LNCAP (cell line): ENCODE measurements at regions not wholly inside any gene's neighbourhood (a gene's known extent, or its start where the extent isn't known, plus 50 kb on each side); places are given as distances from the start of the nearest gene placed in this dataset.

Experiments
- TF ChIP-seq, protein P1 (sequence below): fragments of 450-650 bp; IDR thresholded peaks from 2 replicates; pipeline ENCODE4 v1.5.1; 2017; ENCODE audit warnings: mild to moderate bottlenecking

DNA sequence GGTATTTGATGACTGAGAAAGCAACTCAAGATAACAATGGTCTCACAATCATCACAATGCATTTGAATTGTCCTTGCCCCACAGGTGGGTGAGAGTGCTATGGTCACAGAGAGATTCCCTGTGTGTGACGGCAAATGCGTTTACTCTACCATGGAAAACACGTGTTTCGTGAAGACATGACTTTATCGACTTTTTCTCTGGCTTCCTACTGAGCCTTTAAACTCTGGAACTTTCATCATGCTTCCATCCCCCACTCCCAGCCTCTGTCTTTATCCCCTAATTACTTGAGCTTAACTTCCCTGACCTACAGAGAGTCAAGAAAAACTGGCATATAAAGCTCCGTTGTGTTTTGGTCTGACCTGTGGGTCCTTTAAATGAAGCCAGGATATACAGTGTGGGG, 414.1 kb upstream of the CLINT1 start:
- TF ChIP-seq, protein P1, sequence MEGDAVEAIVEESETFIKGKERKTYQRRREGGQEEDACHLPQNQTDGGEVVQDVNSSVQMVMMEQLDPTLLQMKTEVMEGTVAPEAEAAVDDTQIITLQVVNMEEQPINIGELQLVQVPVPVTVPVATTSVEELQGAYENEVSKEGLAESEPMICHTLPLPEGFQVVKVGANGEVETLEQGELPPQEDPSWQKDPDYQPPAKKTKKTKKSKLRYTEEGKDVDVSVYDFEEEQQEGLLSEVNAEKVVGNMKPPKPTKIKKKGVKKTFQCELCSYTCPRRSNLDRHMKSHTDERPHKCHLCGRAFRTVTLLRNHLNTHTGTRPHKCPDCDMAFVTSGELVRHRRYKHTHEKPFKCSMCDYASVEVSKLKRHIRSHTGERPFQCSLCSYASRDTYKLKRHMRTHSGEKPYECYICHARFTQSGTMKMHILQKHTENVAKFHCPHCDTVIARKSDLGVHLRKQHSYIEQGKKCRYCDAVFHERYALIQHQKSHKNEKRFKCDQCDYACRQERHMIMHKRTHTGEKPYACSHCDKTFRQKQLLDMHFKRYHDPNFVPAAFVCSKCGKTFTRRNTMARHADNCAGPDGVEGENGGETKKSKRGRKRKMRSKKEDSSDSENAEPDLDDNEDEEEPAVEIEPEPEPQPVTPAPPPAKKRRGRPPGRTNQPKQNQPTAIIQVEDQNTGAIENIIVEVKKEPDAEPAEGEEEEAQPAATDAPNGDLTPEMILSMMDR: no peak

DNA sequence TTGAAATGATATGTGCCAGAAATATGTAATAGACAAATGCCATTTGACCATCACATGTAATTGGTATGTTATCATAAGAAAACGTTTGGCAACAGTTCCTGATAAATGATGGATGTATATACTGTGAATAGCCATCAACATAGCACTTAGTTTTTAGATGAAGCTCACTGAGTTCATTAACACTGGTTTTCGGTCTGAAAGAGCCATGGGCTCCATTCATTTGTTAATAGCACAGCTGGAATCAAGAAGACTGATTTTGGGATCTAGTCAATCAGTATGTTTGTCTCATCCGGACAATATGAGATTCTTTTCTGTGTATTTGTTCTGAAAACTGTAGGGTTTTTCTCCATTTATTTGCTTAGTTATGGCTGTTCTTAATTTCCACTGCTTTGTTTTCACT, 413.5 kb upstream of the CLINT1 start:
- TF ChIP-seq, protein P1: no peak

DNA sequence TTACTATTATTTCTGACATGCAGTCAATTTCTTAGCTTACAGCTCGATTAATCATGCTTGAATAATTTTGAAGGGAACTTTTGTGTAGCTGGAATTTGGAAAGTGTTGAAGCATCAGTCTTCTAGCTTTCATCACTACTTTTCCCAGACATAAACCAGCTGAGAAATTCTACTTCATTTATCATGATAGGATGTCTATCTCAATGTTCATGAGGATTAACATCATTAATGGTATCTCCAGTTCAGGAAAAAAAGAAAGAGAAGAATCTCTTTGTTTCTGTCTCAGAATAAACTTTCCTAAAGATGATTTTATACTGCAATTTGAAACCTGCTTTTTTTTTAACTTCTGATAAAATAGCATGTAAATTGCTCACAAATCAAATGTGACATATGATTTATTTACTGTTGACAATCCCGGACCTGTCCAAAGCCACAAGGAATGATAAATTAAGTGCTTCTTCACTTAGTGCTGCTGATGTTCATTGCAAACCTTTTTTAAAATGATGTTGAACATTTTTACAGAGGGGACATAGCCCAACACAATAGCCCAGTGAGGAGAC, 412.1 kb upstream of the CLINT1 start:
- TF ChIP-seq, protein P1: no peak

DNA sequence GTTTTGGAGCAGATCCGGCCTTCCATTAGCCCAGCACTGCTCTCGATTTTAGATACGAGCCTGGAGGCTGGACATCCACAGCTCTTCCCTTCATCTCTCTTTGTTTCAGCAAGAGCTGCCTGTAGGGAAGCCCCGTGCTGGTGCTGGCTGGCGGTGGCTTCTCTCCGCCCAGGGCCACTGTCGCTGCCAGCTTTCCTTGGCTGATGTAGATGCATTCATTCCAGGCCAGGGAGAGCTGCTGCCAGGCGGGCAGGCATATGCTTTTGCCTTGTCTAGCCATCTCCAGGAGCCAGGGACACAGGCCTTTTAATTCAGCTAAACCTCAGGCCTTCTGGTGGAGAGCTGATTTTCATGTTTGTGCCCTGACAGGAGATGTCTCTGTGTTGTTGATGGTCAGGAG, 409.3 kb upstream of the CLINT1 start:
- TF ChIP-seq, protein P1: no peak

DNA sequence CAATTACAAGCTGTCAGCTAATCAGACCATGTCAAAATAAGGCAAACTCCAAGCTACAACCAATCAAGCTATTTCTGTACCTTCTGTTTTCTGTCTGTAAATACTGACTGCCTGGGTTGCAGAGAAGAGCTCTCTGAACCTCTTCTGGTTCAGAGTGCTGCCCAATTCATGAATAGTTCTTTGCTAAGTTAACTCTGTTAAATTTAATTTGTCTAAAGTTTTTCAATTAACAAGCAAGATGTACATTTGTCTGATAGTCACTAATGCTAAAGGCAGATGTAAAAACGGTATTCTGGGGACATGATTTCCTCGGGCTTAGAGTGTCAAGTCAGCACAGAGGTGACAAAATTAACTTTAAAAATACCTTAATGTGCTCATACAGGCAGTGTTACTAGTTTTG, 408.3 kb upstream of the CLINT1 start:
- TF ChIP-seq, protein P1: no peak

DNA sequence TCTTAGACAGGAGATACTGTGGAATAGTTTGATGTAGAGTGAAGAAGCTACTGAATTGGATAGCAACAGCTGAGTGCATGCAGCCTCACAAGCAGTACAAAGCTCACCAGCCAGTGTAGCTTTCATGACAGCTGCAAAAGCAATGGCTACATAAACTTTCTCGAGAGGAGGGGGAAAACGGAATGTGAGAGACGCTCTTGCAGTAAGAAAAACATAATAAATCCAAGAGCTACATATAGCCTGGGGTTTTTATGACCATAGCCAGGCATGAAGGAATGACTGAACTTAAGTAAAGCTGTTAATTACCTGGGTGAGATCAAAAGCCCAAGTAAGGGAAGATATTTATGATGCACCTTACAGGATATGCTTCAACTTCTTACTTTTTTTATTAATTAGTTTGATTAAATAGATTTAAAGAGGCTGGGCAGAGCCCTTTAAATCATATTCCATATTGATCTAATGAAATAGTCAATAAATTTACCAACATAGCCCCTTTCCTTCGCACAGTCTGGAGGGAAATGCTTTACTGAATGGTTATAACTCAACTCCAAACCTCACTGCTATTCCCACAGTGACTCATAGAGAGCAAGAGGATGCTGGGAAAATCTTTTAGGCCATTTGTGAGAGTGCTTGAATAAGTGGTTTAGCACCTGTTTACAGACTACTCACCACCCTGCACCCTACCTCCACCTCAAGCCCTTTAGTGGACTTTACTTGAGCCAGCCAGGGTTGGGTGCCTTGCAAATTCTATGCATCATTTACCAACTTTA, 407.2 kb upstream of the CLINT1 start:
- TF ChIP-seq, protein P1: no peak

DNA sequence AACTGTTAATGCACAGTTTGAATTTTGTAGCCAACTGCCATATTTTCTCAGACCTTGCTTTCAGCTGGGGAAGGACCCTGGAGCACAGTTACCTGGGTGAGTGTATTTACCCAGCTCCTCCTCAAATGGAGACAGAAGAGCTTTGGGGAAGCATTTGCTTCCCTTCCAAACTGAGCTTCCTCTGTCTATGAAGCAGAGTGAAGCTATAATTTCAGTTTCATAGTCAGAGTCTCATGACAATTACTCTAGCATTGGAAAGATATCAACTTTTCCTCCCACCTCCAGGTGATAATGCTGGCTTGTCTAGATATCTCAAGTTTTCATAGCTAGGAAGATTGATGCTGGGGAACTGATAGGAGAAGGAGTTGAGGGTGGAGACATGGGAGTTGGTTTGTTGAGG, 406.4 kb upstream of the CLINT1 start:
- TF ChIP-seq, protein P1: no peak
